ENCODE measurements at regions not wholly inside any gene's neighbourhood (a gene's known extent, or its start where the extent isn't known, plus 50 kb on each side); places are given as distances from the start of the nearest gene placed in this dataset.
"Not testable (repeated sequence)": the region's sequence is repeated elsewhere in the genome, so short reads cannot be mapped to it uniquely, and the experiment has no call there.

DNA sequence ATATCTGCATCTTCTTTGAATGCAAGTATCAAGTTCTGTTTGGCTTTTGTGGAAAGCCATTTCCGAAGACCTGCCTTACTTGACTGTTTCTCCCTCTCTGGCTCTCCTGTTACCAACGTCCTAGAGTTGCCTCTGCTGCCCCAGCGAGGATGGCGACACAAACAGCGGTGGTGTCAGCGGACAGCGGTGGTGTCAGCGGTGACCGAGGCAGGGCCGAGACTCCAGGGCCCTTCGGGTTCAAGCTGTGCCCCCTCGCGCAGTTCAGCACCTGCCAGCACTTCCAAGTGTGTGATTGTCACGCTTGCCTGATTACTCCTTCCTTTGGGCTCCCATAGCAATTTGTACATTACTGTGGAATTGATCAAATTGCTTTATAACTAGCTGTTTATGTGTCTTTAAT is 336.9 kb upstream of the FAT1 start:
- intact Hi-C loops (cut with micrococcal nuclease): no loop called here

GRCh38 chr4:187063251-187063650 is 339.6 kb upstream of the FAT1 start:
- intact Hi-C loops (cut with micrococcal nuclease): no loop called here

DNA sequence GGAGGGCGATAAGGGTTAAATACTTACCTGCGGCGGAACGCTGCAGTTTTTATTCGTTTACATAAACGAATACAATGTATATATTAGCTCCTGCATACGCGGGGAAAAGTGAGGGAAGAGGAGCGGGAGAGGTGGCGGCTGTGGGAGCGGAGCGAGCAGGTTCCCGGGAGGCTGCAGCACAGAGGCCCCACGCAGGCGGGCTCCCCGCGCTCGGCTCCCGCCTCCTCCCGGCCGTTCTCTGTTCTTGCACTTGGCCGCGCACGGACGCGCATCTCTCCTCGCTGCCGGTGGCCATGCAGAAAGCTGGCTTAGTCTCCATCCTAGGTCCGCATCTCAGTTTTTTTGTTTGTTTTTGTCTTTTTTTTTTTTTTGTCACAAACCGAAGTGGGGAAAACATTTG is 340.4 kb upstream of the FAT1 start:
- intact Hi-C loops (cut with micrococcal nuclease): no loop called here

- intact Hi-C loops (cut with micrococcal nuclease): no loop called here
Measured at GRCh38 chr4:187065396-187065795, 341.7 kb upstream of the FAT1 start.

DNA sequence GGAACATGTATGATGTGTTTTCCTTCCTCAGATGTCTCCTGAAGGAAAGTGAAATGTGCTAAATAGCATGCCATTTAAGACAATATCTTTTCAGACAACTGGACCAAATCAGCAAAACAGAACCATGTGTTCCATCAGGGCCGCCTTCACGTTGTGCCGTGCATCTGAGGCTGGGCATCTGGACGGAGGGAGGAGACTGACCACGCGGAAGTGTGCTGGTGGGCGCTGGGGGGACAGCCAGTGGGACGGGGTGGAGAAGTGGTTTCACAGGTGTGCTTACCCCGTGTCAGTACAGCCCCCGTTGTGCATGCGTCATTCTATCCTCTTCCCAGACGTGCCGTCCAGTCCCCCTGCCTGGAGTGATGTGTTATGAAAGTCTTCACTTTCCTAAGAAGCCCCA is 342.1 kb upstream of the FAT1 start:
- intact Hi-C loops (cut with micrococcal nuclease): no loop called here

- intact Hi-C loops (cut with micrococcal nuclease): no loop called here
Measured at GRCh38 chr4:187069398-187069797, 345.7 kb upstream of the FAT1 start.

GRCh38 chr4:187070158-187070557 is 346.5 kb upstream of the FAT1 start:
- intact Hi-C loops (cut with micrococcal nuclease): no loop called here

- intact Hi-C loops (cut with micrococcal nuclease): no loop called here
Measured at GRCh38 chr4:187070740-187071139, 347.1 kb upstream of the FAT1 start.

DNA sequence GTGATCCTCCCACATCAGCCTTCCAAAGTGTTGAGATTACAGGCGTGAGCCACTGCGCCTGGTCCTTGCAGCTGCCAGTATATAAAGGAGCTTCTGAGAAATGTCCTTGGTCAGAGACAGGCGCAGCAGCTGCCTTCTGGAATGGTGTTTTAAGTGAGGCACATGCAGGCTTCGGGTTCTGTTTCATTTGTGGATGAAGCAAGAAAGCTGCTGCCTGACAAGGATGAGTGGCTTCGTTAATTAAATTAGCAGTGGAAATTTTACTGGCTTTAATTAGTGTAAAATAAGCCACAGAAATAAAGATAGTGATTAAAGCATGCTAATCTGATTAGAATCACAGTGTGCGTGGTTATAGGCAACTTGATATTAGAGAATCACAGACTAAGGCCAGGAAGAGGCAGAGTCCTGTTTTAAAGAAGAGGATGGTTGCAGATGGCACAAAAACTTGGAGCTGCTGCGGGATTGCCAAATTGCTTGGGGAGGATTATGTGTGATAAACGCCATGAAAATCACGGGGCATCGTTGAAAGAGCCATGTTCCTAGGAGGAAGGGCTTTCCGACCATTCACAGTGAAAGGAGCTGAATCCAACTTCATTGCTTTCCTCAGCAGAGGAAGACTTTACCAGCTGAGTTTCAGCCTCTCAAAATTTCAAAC is 348.4 kb upstream of the FAT1 start:
- intact Hi-C loops (cut with micrococcal nuclease): no loop called here

DNA sequence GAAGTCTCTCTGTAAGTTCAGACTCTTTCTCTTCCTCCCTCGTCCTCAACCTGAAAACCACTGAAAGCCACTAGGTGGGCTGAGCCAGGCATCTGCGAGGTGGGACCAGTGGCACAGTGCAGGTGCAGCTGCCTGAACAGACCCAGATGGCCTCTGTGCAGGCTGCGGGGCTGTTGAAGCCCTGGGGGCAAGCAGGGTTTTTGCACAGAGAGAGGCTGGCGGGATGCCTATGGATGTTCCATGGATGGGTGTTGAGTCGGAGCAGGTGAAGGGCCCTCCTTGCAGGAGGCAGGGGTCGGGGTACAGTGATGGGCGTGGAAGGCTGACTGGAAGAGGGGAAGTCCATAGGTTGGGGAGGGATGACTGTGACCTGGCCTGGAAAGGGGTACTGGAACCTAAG is 350.2 kb upstream of the FAT1 start:
- intact Hi-C loops (cut with micrococcal nuclease): no loop called here

DNA sequence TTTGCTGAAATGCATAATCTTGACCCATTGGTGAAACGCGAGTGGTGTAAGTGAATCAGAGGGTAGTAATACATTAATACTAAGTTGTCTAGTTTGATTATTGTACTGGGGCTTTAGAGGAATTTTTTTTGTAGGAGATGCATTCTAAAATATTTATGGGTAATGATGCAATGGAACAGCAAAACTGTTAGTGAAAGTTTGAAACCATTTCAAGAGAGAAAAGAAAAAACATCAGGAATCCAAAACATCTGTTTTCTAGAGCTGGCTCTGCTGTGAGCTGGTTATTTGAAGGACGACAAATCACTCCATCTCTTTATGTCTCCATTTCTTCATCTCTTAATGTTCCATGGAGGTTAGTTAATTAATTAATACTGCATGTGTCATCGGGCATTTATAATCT is 351.9 kb upstream of the FAT1 start:
- intact Hi-C loops (cut with micrococcal nuclease): no loop called here

DNA sequence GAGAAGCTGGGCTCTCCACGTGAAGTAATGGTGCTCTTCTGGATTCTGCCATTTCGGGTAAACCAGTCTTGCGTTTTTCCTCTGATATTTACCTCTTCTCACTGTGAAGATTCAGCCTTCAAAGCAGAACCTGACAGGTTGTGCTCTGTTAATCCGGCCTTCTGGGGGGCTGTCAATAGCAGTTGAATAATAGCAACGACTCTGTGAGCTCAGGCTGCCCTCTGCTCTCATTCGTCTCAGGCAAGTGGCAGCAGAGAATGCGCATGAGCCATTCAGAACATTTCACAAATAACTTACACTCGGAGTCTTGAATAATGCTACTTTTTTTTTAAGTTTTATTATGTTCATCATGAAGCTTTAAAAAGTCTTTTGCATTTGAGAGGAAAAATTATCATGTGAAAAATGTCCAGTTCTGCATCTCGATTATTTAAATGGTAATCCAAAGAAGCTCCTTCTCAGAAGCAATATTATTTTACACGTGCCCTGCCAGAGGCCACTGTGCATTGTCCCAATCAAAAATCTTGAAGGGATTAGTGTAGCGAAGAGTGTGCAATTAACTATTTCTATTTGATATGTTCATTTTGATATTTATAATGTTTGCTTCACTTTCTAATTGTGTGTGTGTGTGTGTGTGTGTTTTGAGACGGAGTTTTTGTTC is 354.2 kb upstream of the FAT1 start:
- intact Hi-C loops (cut with micrococcal nuclease): no loop called here

GRCh38 chr4:187084701-187085100 is 361.0 kb upstream of the FAT1 start:
- intact Hi-C loops (cut with micrococcal nuclease): no loop called here

- intact Hi-C loops (cut with micrococcal nuclease): no loop called here
Measured at GRCh38 chr4:187085339-187085738, 361.7 kb upstream of the FAT1 start.

DNA sequence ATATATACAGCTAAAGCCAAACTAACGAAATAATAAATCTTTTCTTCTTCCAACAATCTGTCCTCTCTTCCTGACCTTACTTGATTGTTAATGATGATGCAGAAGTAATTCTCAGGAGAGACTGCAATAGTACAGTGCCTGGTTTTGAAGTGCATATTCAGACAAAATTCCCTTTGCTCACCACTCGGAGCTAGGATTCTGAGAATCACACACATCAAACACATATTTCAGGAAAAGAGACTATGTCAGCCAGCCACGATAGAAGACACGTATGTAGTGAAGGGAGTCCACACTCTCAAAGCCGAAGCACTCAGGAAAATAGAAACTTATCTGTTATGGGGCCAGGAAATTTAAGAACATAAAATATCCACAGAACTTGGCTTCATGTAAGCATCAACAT is 362.5 kb upstream of the FAT1 start:
- intact Hi-C loops (cut with micrococcal nuclease): no loop called here

GRCh38 chr4:187088070-187088799 is 364.6 kb upstream of the FAT1 start:
- intact Hi-C loops (cut with micrococcal nuclease): no loop called here

GRCh38 chr4:187090401-187090800 is 366.7 kb upstream of the FAT1 start:
- intact Hi-C loops (cut with micrococcal nuclease): no loop called here

DNA sequence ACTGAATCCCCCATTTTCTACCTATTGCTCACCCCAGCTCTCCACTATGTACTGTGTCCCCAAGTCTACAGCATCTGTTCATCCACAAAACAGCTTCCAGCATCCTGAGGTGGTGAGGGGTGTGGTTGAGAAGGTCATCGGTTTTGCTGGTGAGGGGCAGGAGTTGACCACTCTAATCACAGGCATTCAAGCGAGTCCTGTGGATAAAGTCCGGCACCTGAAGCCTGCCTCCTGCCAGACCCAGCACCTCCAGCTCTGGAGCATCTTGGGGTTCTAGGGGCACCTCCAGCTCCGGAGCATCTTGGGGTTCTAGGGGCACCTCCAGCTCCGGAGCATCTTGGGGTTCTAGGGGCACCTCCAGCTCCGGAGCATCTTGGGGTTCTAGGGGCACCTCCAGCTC is 367.2 kb upstream of the FAT1 start:
- intact Hi-C loops (cut with micrococcal nuclease): not testable (repeated sequence)

DNA sequence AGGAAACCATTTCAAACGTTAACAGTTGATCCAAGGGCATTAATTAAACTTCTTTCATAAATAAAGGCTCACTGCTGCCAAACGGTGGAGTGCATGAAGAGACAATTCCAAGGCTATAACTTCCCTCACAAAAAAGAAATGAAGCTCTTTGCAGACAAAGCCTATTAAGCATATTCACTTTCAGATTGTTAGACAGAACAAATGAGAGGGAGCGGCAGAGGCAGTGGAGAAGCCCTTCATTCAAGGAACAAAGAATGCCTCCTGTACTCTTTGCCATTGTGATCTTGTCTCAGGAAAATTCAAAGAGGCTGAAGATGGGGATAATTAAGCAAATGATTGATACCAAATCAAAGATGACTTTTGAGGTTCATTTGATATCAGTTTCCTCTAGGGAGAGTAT is 370.5 kb upstream of the FAT1 start:
- intact Hi-C loops (cut with micrococcal nuclease): no loop called here

DNA sequence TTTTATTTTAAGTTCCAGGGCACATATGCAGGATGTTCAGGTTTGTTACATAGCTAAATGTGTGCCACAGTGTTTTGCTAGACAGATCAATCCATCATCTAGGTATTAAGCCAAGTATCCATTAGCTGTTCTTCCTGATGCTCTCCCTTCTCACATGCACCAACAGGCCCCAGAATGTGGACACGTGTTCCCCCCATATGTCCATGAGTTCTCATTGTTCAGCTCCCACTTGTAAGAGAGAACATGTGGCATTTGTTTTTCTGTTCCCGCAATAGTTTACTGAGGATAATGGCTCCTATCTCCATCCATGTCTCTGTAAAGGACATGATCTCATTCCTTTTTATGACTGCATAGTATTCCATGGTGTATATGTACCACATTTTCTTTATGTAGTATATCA is 374.8 kb upstream of the FAT1 start:
- intact Hi-C loops (cut with micrococcal nuclease): no loop called here

DNA sequence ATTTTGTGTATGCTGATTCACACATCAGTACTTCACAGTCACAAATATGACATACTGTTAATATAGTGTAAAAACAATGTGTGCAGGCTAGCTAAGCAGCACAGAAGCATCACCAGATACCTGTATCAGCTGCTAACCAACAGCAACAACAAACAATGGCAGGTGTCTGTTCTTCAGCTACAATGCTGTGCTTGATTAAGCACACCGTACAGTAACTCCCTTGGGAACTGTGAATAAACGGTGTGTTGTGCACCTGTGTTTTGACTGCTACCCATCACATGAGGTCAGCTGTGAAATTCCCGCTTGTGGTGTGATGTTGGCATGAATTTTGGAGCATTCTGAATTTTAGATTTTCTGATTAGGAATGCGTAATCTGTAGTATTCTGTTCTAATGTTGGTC is 379.7 kb upstream of the FAT1 start:
- intact Hi-C loops (cut with micrococcal nuclease): no loop called here

DNA sequence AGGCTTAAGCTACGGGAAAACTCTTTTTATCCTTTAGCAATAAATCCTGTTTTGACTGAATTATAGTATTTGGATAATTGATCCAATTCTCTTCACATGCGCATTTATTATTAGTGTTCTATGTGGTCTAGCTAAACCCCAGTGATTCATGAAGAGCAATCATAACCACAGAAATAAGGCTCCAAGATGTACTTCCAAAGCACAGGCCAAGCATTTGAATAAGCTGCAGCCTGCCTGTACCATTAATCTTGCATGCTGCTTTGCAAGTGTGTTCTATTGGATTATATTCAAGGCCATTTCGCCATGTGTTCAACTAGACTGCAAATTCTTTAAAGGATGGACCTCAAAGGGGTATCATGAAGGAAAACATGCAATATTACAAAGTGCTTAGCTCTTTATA is 385.2 kb upstream of the FAT1 start:
- intact Hi-C loops (cut with micrococcal nuclease): no loop called here

GRCh38 chr4:187109636-187110035 is 386.0 kb upstream of the FAT1 start:
- intact Hi-C loops (cut with micrococcal nuclease): no loop called here

Measured in T-helper 2 cell treated with Interferon-gamma antibody and Interleukin-4, amounts not matched to agents 100 ng/mL and 5 ng/mL, for 36 hours (primary cell).